ENCODE measurements at regions not wholly inside any gene's neighbourhood (a gene's known extent, or its start where the extent isn't known, plus 50 kb on each side); places are given as distances from the start of the nearest gene placed in this dataset.
A peak's percentile ranks its signal among the peaks of the same experiment; 100 is the strongest.

DNA sequence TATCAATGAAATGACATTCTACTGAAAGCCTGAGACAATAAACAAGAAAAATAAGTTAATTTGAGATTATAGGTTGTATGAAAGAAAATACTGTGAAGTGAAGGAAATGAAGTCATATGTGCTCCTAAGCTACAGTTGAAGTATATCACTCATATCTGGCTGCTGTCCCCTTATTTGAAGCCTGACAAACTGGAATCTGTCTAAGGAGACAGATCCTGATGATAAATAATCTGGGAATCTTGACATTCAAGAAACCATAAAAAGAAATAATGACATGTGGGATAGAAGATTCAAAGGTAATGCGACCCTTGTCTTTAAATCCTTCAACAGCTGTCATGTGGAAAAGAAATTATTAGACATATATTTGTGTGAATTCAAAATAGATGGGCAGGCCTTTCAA lies 424.5 kb upstream of the LMCD1 start:
- H4K20me1 ChIP-seq (ENCODE audit: insufficient read depth): no peaks in the 10 kb centered on the region
- no peaks in the 10 kb centered on the region for H3K27me3 ChIP-seq (ENCODE audit: insufficient read depth, low read depth, low read length)
- no peaks in the 10 kb centered on the region for H3K9me3 ChIP-seq (ENCODE audit: low read length)
- no peak overlapping the region for H3K4me2 ChIP-seq (ENCODE audit: low read length)
- peak overlapping the region; percentile 68 for H3K27ac ChIP-seq (ENCODE audit: low read length)
- no peak overlapping the region for H3K9ac ChIP-seq (ENCODE audit: low read length)
- no peaks in the 10 kb centered on the region for H3K36me3 ChIP-seq (ENCODE audit: insufficient read depth, low read length)
- no peaks in the 10 kb centered on the region for H3K9me2 ChIP-seq (ENCODE audit: insufficient read depth, low read length)
- TF ChIP-seq POLR2AphosphoS5 (IDR thresholded peaks at IDR 0.05) (peak; percentile 64), EZH2 (IDR thresholded peaks at IDR 0.05; ENCODE audit: borderline replicate concordance, insufficient read depth, low read length, poor library complexity, severe bottlenecking) (no peak), REST (IDR thresholded peaks at IDR 0.05; ENCODE audit: borderline replicate concordance) (peak; percentile 98), EP300 (conservative IDR thresholded peaks at IDR 0.05; ENCODE audit: poor library complexity, severe bottlenecking) (peak; percentile 99)
- H3K79me2 ChIP-seq (replicated peaks; ENCODE audit: insufficient read depth, low read length): no peaks in the 10 kb centered on the region
- H3K4me3 ChIP-seq (ENCODE audit: low read length): no peak overlapping the region
- no peak overlapping the region for H2AFZ ChIP-seq (ENCODE audit: low read depth, low read length)
- H3F3A ChIP-seq (ENCODE audit: insufficient read depth, low read length, poor library complexity, severe bottlenecking): no peaks in the 10 kb centered on the region

DNA sequence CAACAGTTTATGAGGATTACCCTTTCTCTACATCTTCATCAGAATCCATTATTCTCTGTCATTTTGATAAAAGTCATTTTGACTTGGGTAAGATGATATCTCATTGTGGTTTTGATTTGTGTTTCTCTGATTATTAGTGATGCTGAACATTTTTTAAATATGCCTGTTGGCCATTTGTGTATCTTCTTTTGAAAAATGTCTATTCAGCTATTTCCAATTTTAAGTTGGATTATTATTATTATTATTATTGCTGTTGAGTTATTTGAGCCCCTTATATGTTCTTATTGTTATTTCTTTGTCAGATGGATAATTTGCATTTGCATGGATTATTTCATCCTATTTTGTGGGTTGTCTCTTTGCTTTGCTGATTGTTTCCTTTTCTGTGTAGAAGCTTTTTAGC lies 421.2 kb upstream of the LMCD1 start:
- no peaks in the 10 kb centered on the region for H3K9me3 ChIP-seq (ENCODE audit: low read length)
- no peaks in the 10 kb centered on the region for H3K79me2 ChIP-seq (replicated peaks; ENCODE audit: insufficient read depth, low read length)
- no peaks in the 10 kb centered on the region for H3F3A ChIP-seq (ENCODE audit: insufficient read depth, low read length, poor library complexity, severe bottlenecking)
- no peaks in the 10 kb centered on the region for H3K9me2 ChIP-seq (ENCODE audit: insufficient read depth, low read length)
- H2AFZ ChIP-seq (ENCODE audit: low read depth, low read length): no peak overlapping the region
- TF ChIP-seq POLR2AphosphoS5 (IDR thresholded peaks at IDR 0.05) (no peak), CTCF (IDR thresholded peaks at IDR 0.05; ENCODE audit: poor library complexity, severe bottlenecking) (no peak), RAD21 (conservative IDR thresholded peaks at IDR 0.05) (no peak), SMC3 (conservative IDR thresholded peaks at IDR 0.05; ENCODE audit: poor library complexity) (no peak), EZH2 (IDR thresholded peaks at IDR 0.05; ENCODE audit: borderline replicate concordance, insufficient read depth, low read length, poor library complexity, severe bottlenecking) (no peak), TAF1 (IDR thresholded peaks at IDR 0.05; ENCODE audit: low read depth) (no peak), MXI1 (conservative IDR thresholded peaks at IDR 0.05; ENCODE audit: poor library complexity, severe bottlenecking) (no peak), EP300 (conservative IDR thresholded peaks at IDR 0.05; ENCODE audit: poor library complexity, severe bottlenecking) (no peak), REST (IDR thresholded peaks at IDR 0.05; ENCODE audit: borderline replicate concordance) (no peak)
- H3K9ac ChIP-seq (ENCODE audit: low read length): no peak overlapping the region
- H3K36me3 ChIP-seq (ENCODE audit: insufficient read depth, low read length): no peaks in the 10 kb centered on the region
- H3K27ac ChIP-seq (ENCODE audit: low read length): no peak overlapping the region
- no peak overlapping the region for H3K4me3 ChIP-seq (ENCODE audit: low read length)
- no peaks in the 10 kb centered on the region for H4K20me1 ChIP-seq (ENCODE audit: insufficient read depth)
- no peak overlapping the region for H3K4me2 ChIP-seq (ENCODE audit: low read length)
- no peaks in the 10 kb centered on the region for H3K27me3 ChIP-seq (ENCODE audit: insufficient read depth, low read depth, low read length)
